T-cell (primary cell): ENCODE measurements at regions not wholly inside any gene's neighbourhood (a gene's known extent, or its start where the extent isn't known, plus 50 kb on each side); places are given as distances from the start of the nearest gene placed in this dataset.

Experiments used
- ATAC-seq, 4 experiments: fragments of 200-7000 bp in 3 of 4; fragments of 150-1000 bp in 1 of 4; cut with Tn5 transposase; replicated peaks in 1 of 4; 1 replicate in 3 of 4; 2 replicates in 1 of 4; pipeline ENCODE4 v1.10.0; 2021; ENCODE audit warnings: moderate library complexity in 3 of 4, mild to moderate bottlenecking in 2 of 4, moderate number of reproducible peaks in 1 of 4
- CTCF ChIA-PET, 2 donors: fragments of 300-600 bp; sonication (Branson Sonifier 250); formaldehyde crosslinking; loops; one replicate each; lab custom pipeline; 2022; ENCODE audit warnings: antibody characterized with exemption in 2 of 2; lab: Charles Lee
- POLR2A ChIA-PET, 2 donors: fragments of 300-600 bp; sonication (Branson Sonifier 250); formaldehyde crosslinking; loops; one replicate each; lab custom pipeline; 2022; ENCODE audit warnings: antibody characterized with exemption in 2 of 2; lab: Charles Lee
- DNase-seq, 35 experiments: peaks; one replicate each; pipeline versions ENCODE4 v3.0.0 to v3.0.0-alpha.2; 2013 to 2023
- H3K27ac ChIP-seq: one replicate; pipeline ENCODE4 v1.5.1; 2013; ENCODE audit warnings: low read length
- H3K27me3 ChIP-seq, 2 experiments: replicated peaks in 1 of 2; 1 replicate in 1 of 2; 2 replicates in 1 of 2; pipeline versions ENCODE4 v1.6.1 to v1.7.0; 2013; ENCODE audit warnings: low read length in 1 of 2, mixed read lengths in 1 of 2; ENCODE audit not compliant: control insufficient read depth in 2 of 2, insufficient read depth in 2 of 2; ENCODE audit errors: extremely low read depth in 1 of 2
- H3K36me3 ChIP-seq, 2 donors: 1 replicate in 1 of 2; 2 replicates in 1 of 2; pipeline versions ENCODE4 v1.6.1 to v1.7.0; 2013; ENCODE audit warnings: low read length in 1 of 2; ENCODE audit not compliant: control insufficient read depth in 2 of 2, insufficient read depth in 1 of 2; ENCODE audit errors: extremely low read depth in 1 of 2
- H3K4me1 ChIP-seq, 2 experiments: 1 replicate in 1 of 2; 2 replicates in 1 of 2; pipeline versions ENCODE4 v1.6.1 to v1.7.0; 2013; ENCODE audit warnings: low read length in 2 of 2, mixed read lengths in 1 of 2; ENCODE audit not compliant: insufficient read depth in 2 of 2, control insufficient read depth in 1 of 2; ENCODE audit errors: extremely low read depth in 1 of 2
- H3K4me3 ChIP-seq, 2 donors: 1 replicate in 1 of 2; 2 replicates in 1 of 2; pipeline versions ENCODE4 v1.5.1 to v1.7.0; 2013; ENCODE audit warnings: mild to moderate bottlenecking in 2 of 2, low read length in 1 of 2, moderate library complexity in 1 of 2; ENCODE audit not compliant: control insufficient read depth in 1 of 2; ENCODE audit errors: extremely low read depth in 1 of 2
- H3K9me3 ChIP-seq: 2 replicates; pipeline ENCODE4 v1.7.0; 2013
- H3K27ac Mint-ChIP-seq, 2 donors: one replicate each; pipeline ENCODE4 v1.8.0; 2020 to 2021; ENCODE audit warnings: mild to moderate bottlenecking in 2 of 2, mixed read lengths in 2 of 2
- H3K27me3 Mint-ChIP-seq, 2 donors: one replicate each; pipeline ENCODE4 v1.8.0; 2021 to 2022; ENCODE audit warnings: mixed read lengths in 2 of 2
- H3K36me3 Mint-ChIP-seq: one replicate; pipeline ENCODE4 v1.8.0; 2021; ENCODE audit warnings: mixed read lengths
- H3K4me1 Mint-ChIP-seq, 3 donors: one replicate each; pipeline ENCODE4 v1.8.0; 2020 to 2022; ENCODE audit warnings: mixed read lengths in 3 of 3, mild to moderate bottlenecking in 1 of 3
- H3K4me3 Mint-ChIP-seq, 3 donors: one replicate each; pipeline ENCODE4 v1.8.0; 2020 to 2022; ENCODE audit warnings: mild to moderate bottlenecking in 3 of 3, mixed read lengths in 3 of 3, moderate library complexity in 3 of 3
- H3K9me3 Mint-ChIP-seq, 3 donors: one replicate each; pipeline ENCODE4 v1.8.0; 2020 to 2022; ENCODE audit warnings: mixed read lengths in 3 of 3
- WGBS: methylation state at CpG from one replicate; pipeline ENCODE4 v1.1.5; 2013; ENCODE audit warnings: missing lambda C conversion rate; ENCODE audit not compliant: insufficient coverage; 5-methylcytosine and 5-hydroxymethylcytosine counted together

GRCh38 chr5:37893434-37894134 is 53.7 kb upstream of the GDNF start:
- H3K9me3 Mint-ChIP-seq, result peaks cover 0 to 3% (median 0%) of the 10 kb centered on the region in 3 donors
- H3K27me3 Mint-ChIP-seq, result peaks cover 3 to 5% of the 10 kb centered on the region in 2 donors
- H3K27ac ChIP-seq, result no peak overlapping the region
- H3K27ac Mint-ChIP-seq, result no peak overlapping the region
- no peaks in the 10 kb centered on the region for H3K36me3 ChIP-seq
- DNase-seq (no peak), ATAC-seq (no peak)
- H3K4me3 ChIP-seq, result no peak overlapping the region
- peaks cover 0 to 2% of the 10 kb centered on the region in 2 experiments for H3K27me3 ChIP-seq
- POLR2A ChIA-PET, result no interaction called here
- H3K4me1 ChIP-seq, result no peaks in the 10 kb centered on the region
- CTCF ChIA-PET, result no interaction called here
- no peaks in the 10 kb centered on the region for H3K9me3 ChIP-seq
- no peak overlapping the region for H3K4me3 Mint-ChIP-seq
- no peaks in the 10 kb centered on the region for H3K36me3 Mint-ChIP-seq
- no peaks in the 10 kb centered on the region for H3K4me1 Mint-ChIP-seq
- 100% methylated on average over 1 of the region's 3 CpGs for WGBS

GRCh38 chr5:37892586-37892985 is 52.7 kb upstream of the GDNF start:
- ChIA-PET CTCF (no interaction called here), POLR2A (no interaction called here)
- Mint-ChIP-seq H3K4me1 (no peaks in the 10 kb centered on the region), H3K9me3 (peaks cover 0 to 4% (median 0%) of the 10 kb centered on the region in 3 donors), H3K27ac (no peak overlapping the region), H3K4me3 (no peak overlapping the region), H3K36me3 (no peaks in the 10 kb centered on the region), H3K27me3 (peaks cover 2 to 4% of the 10 kb centered on the region in 2 donors)
- no peaks in the 10 kb centered on the region for H3K4me1 ChIP-seq
- H3K36me3 ChIP-seq, result no peaks in the 10 kb centered on the region
- DNase-seq, result no peak
- no peak overlapping the region for H3K27ac ChIP-seq
- peaks cover 0 to 2% of the 10 kb centered on the region in 2 experiments for H3K27me3 ChIP-seq
- H3K9me3 ChIP-seq, result no peaks in the 10 kb centered on the region
- H3K4me3 ChIP-seq, result no peak overlapping the region
- no peak for ATAC-seq
- WGBS, result 50% methylated on average over 1 of the region's 1 CpG

- WGBS, result no CpG with 5 or more reads among the region's 1 CpG
- peaks cover 0 to 4% (median 0%) of the 10 kb centered on the region in 3 donors for H3K9me3 Mint-ChIP-seq
- H3K27me3 Mint-ChIP-seq, result peaks cover 2 to 4% of the 10 kb centered on the region in 2 donors
- ChIA-PET CTCF (no interaction called here), POLR2A (no interaction called here)
- no peaks in the 10 kb centered on the region for H3K36me3 ChIP-seq
- H3K4me1 ChIP-seq, result no peaks in the 10 kb centered on the region
- no peak overlapping the region for H3K27ac Mint-ChIP-seq
- no peaks in the 10 kb centered on the region for H3K9me3 ChIP-seq
- H3K4me3 ChIP-seq, result no peak overlapping the region
- H3K36me3 Mint-ChIP-seq, result no peaks in the 10 kb centered on the region
- peaks cover 0 to 4% of the 10 kb centered on the region in 2 experiments for H3K27me3 ChIP-seq
- H3K4me1 Mint-ChIP-seq, result no peaks in the 10 kb centered on the region
- no peak overlapping the region for H3K27ac ChIP-seq
- ATAC-seq (no peak), DNase-seq (no peak)
- H3K4me3 Mint-ChIP-seq, result no peak overlapping the region
Measured at GRCh38 chr5:37891832-37892231, 52.0 kb upstream of the GDNF start.

GRCh38 chr5:37889612-37890317 is 49.9 kb upstream of the GDNF start:
- no peaks in the 10 kb centered on the region for H3K36me3 Mint-ChIP-seq
- CTCF ChIA-PET, result no interaction called here
- POLR2A ChIA-PET, result no interaction called here

More at GRCh38 chr5:37889612-37890317, 49.9 kb upstream of the GDNF start:
- H3K27me3 Mint-ChIP-seq, result peaks cover 4 to 7% of the 10 kb centered on the region in 2 donors
- no peaks in the 10 kb centered on the region for H3K4me1 Mint-ChIP-seq
- no peak for DNase-seq
- Histone ChIP-seq H3K27me3 (peaks cover 0 to 14% of the 10 kb centered on the region in 2 experiments), H3K4me1 (no peaks in the 10 kb centered on the region), H3K9me3 (no peaks in the 10 kb centered on the region), H3K4me3 (no peak overlapping the region), H3K36me3 (no peaks in the 10 kb centered on the region), H3K27ac (no peak overlapping the region)
- peaks cover 0 to 4% (median 0%) of the 10 kb centered on the region in 3 donors for H3K9me3 Mint-ChIP-seq
- no peak overlapping the region for H3K27ac Mint-ChIP-seq
- H3K4me3 Mint-ChIP-seq, result no peak overlapping the region
- no peak for ATAC-seq
- WGBS, result 73% methylated on average over 4 of the region's 8 CpGs
